ENCODE measurements at regions not wholly inside any gene's neighbourhood (a gene's known extent, or its start where the extent isn't known, plus 50 kb on each side); places are given as distances from the start of the nearest gene placed in this dataset.

- H3K4me1 ChIP-seq (ENCODE audit: insufficient read depth, low read length) = no peaks in the 10 kb centered on the region
- no peaks in the 10 kb centered on the region for H3K9me3 ChIP-seq (ENCODE audit: low read length)
- H3K27me3 ChIP-seq (ENCODE audit: insufficient read depth, low read length) = no peaks in the 10 kb centered on the region
- H2AFZ ChIP-seq (ENCODE audit: low read depth, low read length) = peak overlapping the region; percentile 26
- no peak overlapping the region for H3K4me3 ChIP-seq (ENCODE audit: low read length)
- H3K36me3 ChIP-seq (ENCODE audit: insufficient read depth, low read length) = no peaks in the 10 kb centered on the region
Measured at GRCh38 chr20:51860111-51860882, 58.0 kb upstream of the SALL4 start.

DNA sequence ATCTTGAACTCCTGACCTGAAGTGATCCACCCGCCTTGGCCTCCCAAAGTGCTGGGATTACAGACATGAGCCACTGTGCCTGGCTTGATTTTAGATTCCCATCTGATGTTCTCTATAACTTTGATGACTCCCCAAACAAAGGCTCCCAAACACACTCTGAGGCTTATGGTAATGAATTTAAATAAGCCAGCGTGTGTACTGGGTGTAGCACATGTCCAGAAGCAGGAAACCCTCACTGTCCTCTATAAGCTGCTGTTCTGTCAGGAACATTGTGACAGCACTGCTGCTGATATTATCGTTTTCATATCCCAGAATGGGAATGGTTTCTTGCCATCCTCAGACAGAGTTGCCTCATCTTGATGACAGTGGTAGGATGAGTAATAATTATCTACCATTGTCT, 54.1 kb upstream of the SALL4 start:
- Histone ChIP-seq H3K4me1 (ENCODE audit: insufficient read depth, low read length) (no peaks in the 10 kb centered on the region), H3K4me3 (ENCODE audit: low read length) (no peak overlapping the region), H3K36me3 (ENCODE audit: insufficient read depth, low read length) (no peaks in the 10 kb centered on the region), H3K9me3 (ENCODE audit: low read length) (no peaks in the 10 kb centered on the region), H3K27me3 (ENCODE audit: insufficient read depth, low read length) (no peaks in the 10 kb centered on the region), H2AFZ (ENCODE audit: low read depth, low read length) (no peak overlapping the region)

- no peak overlapping the region for H3K4me3 ChIP-seq (ENCODE audit: low read length)
Measured at GRCh38 chr20:51854921-51855320, 52.6 kb upstream of the SALL4 start.

More at GRCh38 chr20:51854921-51855320, 52.6 kb upstream of the SALL4 start:
- Histone ChIP-seq H2AFZ (ENCODE audit: low read depth, low read length) (no peak overlapping the region), H3K9me3 (ENCODE audit: low read length) (no peaks in the 10 kb centered on the region), H3K4me1 (ENCODE audit: insufficient read depth, low read length) (no peaks in the 10 kb centered on the region), H3K36me3 (ENCODE audit: insufficient read depth, low read length) (no peaks in the 10 kb centered on the region), H3K27me3 (ENCODE audit: insufficient read depth, low read length) (no peaks in the 10 kb centered on the region)

Data from neuron (in vitro differentiated cells).